Activated CD4-positive, alpha-beta T cell treated with anti-CD3 and anti-CD28 coated beads, Interleukin-2, amount 50 U/mL, for 16 hours (primary cell): ENCODE measurements at regions not wholly inside any gene's neighbourhood (a gene's known extent, or its start where the extent isn't known, plus 50 kb on each side); places are given as distances from the start of the nearest gene placed in this dataset.
"Not testable (repeated sequence)": the region's sequence is repeated elsewhere in the genome, so short reads cannot be mapped to it uniquely, and the experiment has no call there.

Experiments used
- DNase-seq: peaks from one replicate; pipeline ENCODE4 v3.0.0-alpha.2; 2020

- no peak for DNase-seq
Observed at GRCh38 chr2:57448816-57449215, 597.8 kb upstream of the VRK2 start.

GRCh38 chr2:57450170-57450569, 596.4 kb upstream of the VRK2 start:
- DNase-seq: peak; percentile 21

GRCh38 chr2:57452634-57453033, 594.0 kb upstream of the VRK2 start:
- no peak for DNase-seq

GRCh38 chr2:57453945-57454344, 592.7 kb upstream of the VRK2 start:
- DNase-seq: no peak

GRCh38 chr2:57460396-57461276, 586.0 kb upstream of the VRK2 start:
- no peak for DNase-seq

GRCh38 chr2:57461624-57462023, 585.0 kb upstream of the VRK2 start:
- no peak for DNase-seq

GRCh38 chr2:57465067-57465466, 581.5 kb upstream of the VRK2 start:
- no peak for DNase-seq

- DNase-seq: no peak
Observed at GRCh38 chr2:57465967-57466366, 580.6 kb upstream of the VRK2 start.

GRCh38 chr2:57475391-57475790, 571.2 kb upstream of the VRK2 start:
- no peak for DNase-seq

GRCh38 chr2:57479981-57480380, 566.6 kb upstream of the VRK2 start:
- no peak for DNase-seq

GRCh38 chr2:57488061-57488460, 558.5 kb upstream of the VRK2 start:
- DNase-seq: no peak

- no peak for DNase-seq
Observed at GRCh38 chr2:57490741-57491140, 555.9 kb upstream of the VRK2 start.

- no peak for DNase-seq
Observed at GRCh38 chr2:57491213-57491612, 555.4 kb upstream of the VRK2 start.

GRCh38 chr2:57493966-57494365, 552.6 kb upstream of the VRK2 start:
- not testable (repeated sequence) for DNase-seq

- peak; percentile 28 for DNase-seq
Observed at GRCh38 chr2:57497489-57498096, 549.0 kb upstream of the VRK2 start.

GRCh38 chr2:57504787-57505186, 541.8 kb upstream of the VRK2 start:
- no peak for DNase-seq

GRCh38 chr2:57509189-57509588, 537.4 kb upstream of the VRK2 start:
- no peak for DNase-seq

GRCh38 chr2:57510704-57511103, 535.9 kb upstream of the VRK2 start:
- DNase-seq: no peak

- no peak for DNase-seq
Observed at GRCh38 chr2:57515366-57515765, 531.2 kb upstream of the VRK2 start.

GRCh38 chr2:57516698-57517340, 529.8 kb upstream of the VRK2 start:
- DNase-seq: peak; percentile 27

GRCh38 chr2:57523304-57523703, 523.3 kb upstream of the VRK2 start:
- no peak for DNase-seq

- DNase-seq: no peak
Observed at GRCh38 chr2:57527685-57528084, 518.9 kb upstream of the VRK2 start.

GRCh38 chr2:57528499-57528898, 518.1 kb upstream of the VRK2 start:
- no peak for DNase-seq

GRCh38 chr2:57534358-57534757, 512.2 kb upstream of the VRK2 start:
- DNase-seq: no peak
